Endodermal cell (in vitro differentiated cells): ENCODE measurements at regions not wholly inside any gene's neighbourhood (a gene's known extent, or its start where the extent isn't known, plus 50 kb on each side); places are given as distances from the start of the nearest gene placed in this dataset.

Experiments
- DNase-seq: peaks from one replicate; pipeline ENCODE4 v3.0.0-alpha.2; 2017
- H3K27ac ChIP-seq: 2 replicates; pipeline ENCODE4 v1.5.1; 2013; ENCODE audit warnings: mild to moderate bottlenecking, low read depth, low read length, moderate library complexity
- H3K27me3 ChIP-seq: 2 replicates; pipeline ENCODE4 v1.6.1; 2013; ENCODE audit warnings: mild to moderate bottlenecking, low read length, moderate library complexity; ENCODE audit not compliant: insufficient read depth, control insufficient read depth, poor library complexity, severe bottlenecking
- H3K36me3 ChIP-seq: 2 replicates; pipeline ENCODE4 v1.7.0; 2013; ENCODE audit warnings: mild to moderate bottlenecking, low read length, moderate library complexity; ENCODE audit not compliant: control insufficient read depth, insufficient read depth
- H3K4me1 ChIP-seq: one replicate; pipeline ENCODE4 v1.7.0; 2013; ENCODE audit warnings: low read length; ENCODE audit not compliant: control insufficient read depth, insufficient read depth
- H3K4me3 ChIP-seq: 2 replicates; pipeline ENCODE4 v1.5.1; 2013; ENCODE audit warnings: mild to moderate bottlenecking, low read length, moderate library complexity
- H3K9ac ChIP-seq: 2 replicates; pipeline ENCODE4 v1.6.1; 2013; ENCODE audit warnings: mild to moderate bottlenecking, low read length, moderate library complexity; ENCODE audit not compliant: poor library complexity, severe bottlenecking; ENCODE audit errors: extremely low read depth
- H3K9me3 ChIP-seq: 2 replicates; pipeline ENCODE4 v1.6.1; 2013; ENCODE audit warnings: mild to moderate bottlenecking, low read length, moderate library complexity; ENCODE audit not compliant: control insufficient read depth
- H3K27ac Mint-ChIP-seq: 2 replicates; pipeline ENCODE4 v1.8.0; 2020; ENCODE audit warnings: mixed read lengths
- H3K27me3 Mint-ChIP-seq: 2 replicates; pipeline ENCODE4 v1.8.0; 2021; ENCODE audit warnings: mild to moderate bottlenecking, mixed read lengths; ENCODE audit not compliant: insufficient read depth
- H3K36me3 Mint-ChIP-seq: 2 replicates; pipeline ENCODE4 v1.8.0; 2020; ENCODE audit warnings: low read depth, mixed read lengths
- H3K4me1 Mint-ChIP-seq: 2 replicates; pipeline ENCODE4 v1.8.0; 2020; ENCODE audit warnings: mixed read lengths
- H3K4me3 Mint-ChIP-seq: 2 replicates; pipeline ENCODE4 v1.8.0; 2020; ENCODE audit warnings: mild to moderate bottlenecking, moderate library complexity, mixed read lengths
- H3K9me3 Mint-ChIP-seq: 2 replicates; pipeline ENCODE4 v1.8.0; 2020; ENCODE audit warnings: mild to moderate bottlenecking, mixed read lengths
- CTCF ChIP-seq: fragments of 200-600 bp; sonication (generic); conservative IDR thresholded peaks from 2 replicates; pipeline ENCODE4 v1.5.0; 2021; ENCODE audit warnings: antibody characterized with exemption, mild to moderate bottlenecking
- WGBS, 2 experiments: methylation state at CpG; one replicate each; pipeline versions ENCODE4 v1.1.5 to v1.1.7; 2013; ENCODE audit warnings: missing lambda C conversion rate in 2 of 2, mixed read lengths in 1 of 2; ENCODE audit not compliant: insufficient coverage in 1 of 2, insufficient read length in 1 of 2; 5-methylcytosine and 5-hydroxymethylcytosine counted together

- Mint-ChIP-seq H3K9me3 (no peaks in the 10 kb centered on the region), H3K27ac (no peak overlapping the region), H3K4me1 (peaks cover 5% of the 10 kb centered on the region), H3K36me3 (no peaks in the 10 kb centered on the region), H3K27me3 (no peaks in the 10 kb centered on the region), H3K4me3 (no peak overlapping the region)
- no peaks in the 10 kb centered on the region for H3K9me3 ChIP-seq
- no peak for DNase-seq
- H3K4me3 ChIP-seq = no peak overlapping the region
- WGBS, 2 experiments = 88 to 97% methylated on average over 4 to 9 of the region's 9 CpGs
- no peaks in the 10 kb centered on the region for H3K4me1 ChIP-seq
- no peaks in the 10 kb centered on the region for H3K36me3 ChIP-seq
- no peak overlapping the region for H3K9ac ChIP-seq
- peaks cover 5% of the 10 kb centered on the region for H3K27me3 ChIP-seq
- no peak for TF ChIP-seq CTCF
- H3K27ac ChIP-seq = no peak overlapping the region
Observed at GRCh38 chr9:86788456-86788855, 158.8 kb downstream of the GAS1 start.

- Mint-ChIP-seq H3K4me3 (no peak overlapping the region), H3K27me3 (no peaks in the 10 kb centered on the region)
Observed at GRCh38 chr9:86783884-86784283, 163.4 kb downstream of the GAS1 start.

GRCh38 chr9:86782831-86783230 lies 164.5 kb downstream of the GAS1 start:
- DNase-seq = no peak
- H3K36me3 Mint-ChIP-seq = no peaks in the 10 kb centered on the region
- no peaks in the 10 kb centered on the region for H3K9me3 ChIP-seq
- H3K27me3 Mint-ChIP-seq = no peaks in the 10 kb centered on the region
- H3K4me1 ChIP-seq = peaks cover 8% of the 10 kb centered on the region
- no peak overlapping the region for H3K4me3 ChIP-seq
- no peak overlapping the region for H3K27ac ChIP-seq
- 95% methylated on average over 2 of the region's 2 CpGs; no CpG with 5 or more reads in 1 of the 2 experiments for whole genome bisulfite sequencing, 2 experiments
- H3K4me1 Mint-ChIP-seq = peaks cover 5% of the 10 kb centered on the region
- H3K9me3 Mint-ChIP-seq = no peaks in the 10 kb centered on the region
- H3K9ac ChIP-seq = no peak overlapping the region
- peaks cover 5% of the 10 kb centered on the region for H3K27me3 ChIP-seq
- no peak overlapping the region for H3K4me3 Mint-ChIP-seq
- H3K36me3 ChIP-seq = no peaks in the 10 kb centered on the region
- no peak overlapping the region for H3K27ac Mint-ChIP-seq
- no peak for TF ChIP-seq CTCF

More at GRCh38 chr9:86783884-86784283, 163.4 kb downstream of the GAS1 start:
- peaks cover 5% of the 10 kb centered on the region for H3K4me1 Mint-ChIP-seq
- no peak overlapping the region for H3K9ac ChIP-seq
- H3K27ac ChIP-seq = no peak overlapping the region
- H3K27ac Mint-ChIP-seq = no peak overlapping the region
- H3K36me3 Mint-ChIP-seq = no peaks in the 10 kb centered on the region
- WGBS, 2 experiments = 49 to 71% methylated on average over 3 of the region's 3 CpGs
- no peak for DNase-seq
- H3K4me3 ChIP-seq = no peak overlapping the region
- H3K4me1 ChIP-seq = peaks cover 8% of the 10 kb centered on the region
- TF ChIP-seq CTCF = no peak
- peaks cover 5% of the 10 kb centered on the region for H3K27me3 ChIP-seq
- H3K36me3 ChIP-seq = no peaks in the 10 kb centered on the region
- H3K9me3 Mint-ChIP-seq = no peaks in the 10 kb centered on the region
- no peaks in the 10 kb centered on the region for H3K9me3 ChIP-seq
